ENCODE measurements at regions not wholly inside any gene's neighbourhood (a gene's known extent, or its start where the extent isn't known, plus 50 kb on each side); places are given as distances from the start of the nearest gene placed in this dataset.
"Not testable (repeated sequence)": the region's sequence is repeated elsewhere in the genome, so short reads cannot be mapped to it uniquely, and the experiment has no call there.

- TF ChIP-seq CTCF (IDR thresholded peaks at IDR 0.05; ENCODE audit: extremely low read depth, insufficient read depth, missing control alignments): no peak
- DNase-seq (ENCODE audit: low spot score): peak; percentile 31
- in situ Hi-C loops (cut with MboI; ENCODE audit: low pct_unique_long_range_greater_than_20kb, low sequenced_read_pairs, unreplicated experiment): no loop called here
These were observed 105.0 kb downstream of the OLIG3 start for GRCh38 chr6:137389150-137389704.

DNA sequence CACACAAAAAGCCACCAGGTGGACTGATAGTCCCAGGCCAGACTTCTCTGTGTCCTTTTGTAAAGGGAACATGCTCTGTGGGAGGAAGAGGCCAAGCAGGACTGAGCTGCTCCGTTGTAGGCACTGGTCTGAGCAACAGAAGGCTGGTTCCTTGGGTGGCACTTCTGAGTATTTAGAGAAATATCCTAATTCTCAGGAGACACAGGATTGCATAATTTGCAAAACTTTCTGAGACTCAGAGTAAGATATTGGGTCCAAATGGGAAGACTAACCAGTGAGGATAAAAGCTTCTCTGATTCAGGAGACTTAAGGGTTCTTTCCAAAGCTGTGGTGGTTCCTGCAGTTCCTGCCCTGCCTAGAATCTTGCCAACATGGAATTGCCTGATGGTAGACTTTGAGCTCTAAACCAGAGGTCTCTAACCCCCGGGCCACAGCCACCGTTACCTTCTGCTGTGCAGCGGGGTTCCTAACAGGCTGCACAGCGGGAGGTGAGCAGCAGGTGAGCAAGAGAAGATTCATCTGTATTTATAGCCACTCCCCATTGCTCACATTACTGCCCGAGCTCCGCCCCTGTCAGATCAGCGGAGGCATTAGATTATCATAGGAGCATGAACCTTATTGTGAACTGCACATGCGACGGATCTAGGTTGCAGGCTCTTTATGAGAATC, 107.0 kb downstream of the OLIG3 start:
- in situ Hi-C loops (cut with MboI; ENCODE audit: low pct_unique_long_range_greater_than_20kb, low sequenced_read_pairs, unreplicated experiment): no loop called here
- TF ChIP-seq CTCF (IDR thresholded peaks at IDR 0.05; ENCODE audit: extremely low read depth, insufficient read depth, missing control alignments): no peak
- DNase-seq (ENCODE audit: low spot score): no peak

DNA sequence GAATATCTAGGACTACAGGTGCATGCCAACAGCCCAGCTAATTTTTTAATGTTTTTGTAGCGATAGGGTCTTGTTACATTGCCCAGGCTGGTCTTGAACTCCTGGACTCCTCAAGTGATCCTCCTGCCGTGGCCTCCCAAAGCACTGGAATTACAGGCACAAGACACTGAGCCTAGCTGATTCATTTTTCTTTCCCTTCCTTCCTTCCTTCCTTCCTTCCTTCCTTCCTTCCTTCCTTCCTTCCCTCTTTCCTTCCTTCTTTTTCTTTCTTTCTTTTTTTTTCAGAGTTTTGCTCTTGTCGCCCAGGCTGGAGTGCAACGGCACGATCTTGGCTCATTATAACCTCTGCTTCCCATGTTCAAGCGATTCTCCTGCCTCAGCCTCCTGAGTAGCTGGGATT, 110.9 kb downstream of the OLIG3 start:
- DNase-seq (ENCODE audit: low spot score); in situ Hi-C loops (cut with MboI; ENCODE audit: low pct_unique_long_range_greater_than_20kb, low sequenced_read_pairs, unreplicated experiment): not testable (repeated sequence)

DNA sequence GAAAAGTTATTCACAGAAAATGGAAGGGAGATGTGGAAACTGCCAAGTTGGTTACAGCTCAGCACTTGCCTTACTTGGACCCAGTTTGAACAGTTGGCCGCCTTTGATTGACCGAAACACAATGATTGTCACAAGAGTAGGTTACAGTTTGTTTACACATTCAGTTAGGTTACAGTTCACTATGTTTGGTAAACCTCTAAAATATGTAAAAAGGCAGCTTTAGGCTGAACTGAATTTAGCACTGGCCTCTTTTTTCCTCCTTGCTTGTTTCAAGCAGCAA, 116.2 kb downstream of the OLIG3 start:
- in situ Hi-C loops (cut with MboI; ENCODE audit: low pct_unique_long_range_greater_than_20kb, low sequenced_read_pairs, unreplicated experiment): no loop called here
- no peak for TF ChIP-seq CTCF (IDR thresholded peaks at IDR 0.05; ENCODE audit: extremely low read depth, insufficient read depth, missing control alignments)
- DNase-seq (ENCODE audit: low spot score): no peak

DNA sequence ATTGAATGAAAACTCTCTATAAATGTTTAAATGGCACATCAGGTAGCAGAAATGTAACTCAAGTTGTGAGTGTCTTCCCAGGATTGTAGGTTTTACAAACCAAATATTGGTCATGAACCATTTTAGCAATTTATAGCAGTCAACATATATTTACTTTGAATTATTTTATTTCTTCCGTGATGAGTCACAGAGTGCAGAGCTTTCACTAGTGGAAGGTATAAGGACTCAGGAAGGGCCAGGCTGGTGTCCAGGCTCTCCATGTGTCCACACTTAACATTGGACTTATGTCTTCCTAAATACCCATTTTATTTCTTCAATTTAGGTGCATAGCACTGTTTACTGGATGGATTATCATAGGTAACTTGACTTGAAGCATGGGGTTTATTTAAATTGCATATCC, 120.9 kb downstream of the OLIG3 start:
- no peak for TF ChIP-seq CTCF (IDR thresholded peaks at IDR 0.05; ENCODE audit: extremely low read depth, insufficient read depth, missing control alignments)
- in situ Hi-C loops (cut with MboI; ENCODE audit: low pct_unique_long_range_greater_than_20kb, low sequenced_read_pairs, unreplicated experiment): no loop called here
- DNase-seq (ENCODE audit: low spot score): no peak

DNA sequence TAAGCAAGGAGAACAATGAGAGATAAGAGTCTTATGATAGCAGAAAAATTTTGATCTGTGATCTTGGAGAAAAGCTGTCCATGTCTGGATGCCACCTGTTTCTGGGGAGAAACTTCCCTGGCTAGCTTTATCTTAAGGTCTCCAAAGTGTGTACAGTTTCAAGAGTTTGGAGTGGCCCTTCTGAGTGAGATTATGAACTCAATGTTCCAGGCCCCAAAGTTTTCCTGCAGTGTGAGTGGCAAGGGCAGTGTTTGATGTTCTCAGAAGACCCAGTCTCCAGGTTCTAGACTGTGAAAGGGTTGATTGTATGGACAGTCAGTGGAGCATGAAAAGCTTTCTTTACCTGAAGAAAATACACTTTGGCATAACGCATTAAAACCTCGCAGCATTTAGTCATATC, 121.7 kb downstream of the OLIG3 start:
- DNase-seq (ENCODE audit: low spot score): no peak
- no peak for TF ChIP-seq CTCF (IDR thresholded peaks at IDR 0.05; ENCODE audit: extremely low read depth, insufficient read depth, missing control alignments)
- in situ Hi-C loops (cut with MboI; ENCODE audit: low pct_unique_long_range_greater_than_20kb, low sequenced_read_pairs, unreplicated experiment): no loop called here

DNA sequence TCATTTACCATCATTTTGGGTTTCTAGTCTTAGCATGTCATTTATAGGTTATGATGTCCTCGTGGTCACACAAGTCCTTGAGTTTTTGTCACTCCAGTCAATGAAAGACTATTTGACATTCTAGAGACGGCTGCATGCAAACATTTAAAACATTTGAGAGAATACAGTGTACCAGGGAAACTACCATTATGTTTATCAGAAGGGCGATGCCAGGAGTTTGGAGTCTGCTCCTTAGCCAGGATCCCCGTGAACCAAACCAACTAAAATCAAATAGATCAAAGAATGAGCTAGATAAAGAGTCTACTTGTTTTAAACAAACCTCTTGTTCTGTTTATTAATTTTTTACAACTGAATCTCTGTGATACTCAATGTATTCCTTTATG, 122.6 kb downstream of the OLIG3 start:
- no peak for DNase-seq (ENCODE audit: low spot score)
- in situ Hi-C loops (cut with MboI; ENCODE audit: low pct_unique_long_range_greater_than_20kb, low sequenced_read_pairs, unreplicated experiment): no loop called here
- TF ChIP-seq CTCF (IDR thresholded peaks at IDR 0.05; ENCODE audit: extremely low read depth, insufficient read depth, missing control alignments): no peak
